Activated CD8-positive, alpha-beta memory T cell treated with anti-CD3 and anti-CD28 coated beads, Interleukin-2, amount 10 ng/mL, durations not matched to agents 7 days and 5 days (primary cell): ENCODE measurements at regions not wholly inside any gene's neighbourhood (a gene's known extent, or its start where the extent isn't known, plus 50 kb on each side); places are given as distances from the start of the nearest gene placed in this dataset.
"Not testable (repeated sequence)": the region's sequence is repeated elsewhere in the genome, so short reads cannot be mapped to it uniquely, and the experiment has no call there.

Experiments used
- ATAC-seq: fragments of 150-1000 bp; cut with Tn5 transposase; one replicate; pipeline ENCODE4 v1.10.0; 2021; ENCODE audit warnings: moderate library complexity
- CTCF ChIA-PET: fragments of 350-600 bp; sonication (Branson Sonifier 250); formaldehyde crosslinking; loops from one replicate; lab custom pipeline; 2021; ENCODE audit warnings: antibody characterized with exemption; lab: Charles Lee
- DNase-seq: peaks from one replicate; pipeline ENCODE4 v3.0.0-alpha.2; 2020
- H3K27ac Mint-ChIP-seq: one replicate; pipeline ENCODE4 v1.8.0; 2021; ENCODE audit warnings: mild to moderate bottlenecking, mixed read lengths
- H3K27me3 Mint-ChIP-seq: one replicate; pipeline ENCODE4 v1.8.0; 2021; ENCODE audit warnings: mixed read lengths
- H3K36me3 Mint-ChIP-seq: one replicate; pipeline ENCODE4 v1.8.0; 2021; ENCODE audit warnings: mild to moderate bottlenecking, mixed read lengths
- H3K4me1 Mint-ChIP-seq: one replicate; pipeline ENCODE4 v1.8.0; 2021; ENCODE audit warnings: mixed read lengths
- H3K4me3 Mint-ChIP-seq: one replicate; pipeline ENCODE4 v1.8.0; 2021; ENCODE audit warnings: mild to moderate bottlenecking, moderate library complexity, mixed read lengths
- H3K9me3 Mint-ChIP-seq: one replicate; pipeline ENCODE4 v1.8.0; 2022; ENCODE audit warnings: low read depth, mixed read lengths

- CTCF ChIA-PET = no interaction called here
- Mint-ChIP-seq H3K27ac (no peak overlapping the region), H3K27me3 (no peaks in the 10 kb centered on the region), H3K4me1 (no peaks in the 10 kb centered on the region), H3K4me3 (no peak overlapping the region), H3K9me3 (no peaks in the 10 kb centered on the region), H3K36me3 (no peaks in the 10 kb centered on the region)
- DNase-seq = no peak
- ATAC-seq = no peak
Measured at GRCh38 chrX:81348388-81348787, 146.5 kb downstream of the SH3BGRL start.

GRCh38 chrX:81354954-81355353 lies 153.1 kb downstream of the SH3BGRL start:
- CTCF ChIA-PET = no interaction called here
- ATAC-seq (no peak), DNase-seq (no peak)
- no peak overlapping the region for H3K27ac Mint-ChIP-seq
- H3K4me3 Mint-ChIP-seq = no peak overlapping the region
- peaks cover 2% of the 10 kb centered on the region for H3K9me3 Mint-ChIP-seq
- H3K4me1 Mint-ChIP-seq = no peaks in the 10 kb centered on the region
- no peaks in the 10 kb centered on the region for H3K27me3 Mint-ChIP-seq
- peaks cover 2% of the 10 kb centered on the region for H3K36me3 Mint-ChIP-seq

GRCh38 chrX:81355436-81355835 lies 153.5 kb downstream of the SH3BGRL start:
- Mint-ChIP-seq H3K27me3 (no peaks in the 10 kb centered on the region), H3K36me3 (peaks cover 2% of the 10 kb centered on the region), H3K27ac (no peak overlapping the region), H3K4me3 (no peak overlapping the region), H3K9me3 (peaks cover 2% of the 10 kb centered on the region), H3K4me1 (no peaks in the 10 kb centered on the region)
- ATAC-seq = no peak
- DNase-seq = no peak
- CTCF ChIA-PET = no interaction called here

- H3K4me1 Mint-ChIP-seq = no peaks in the 10 kb centered on the region
- no peaks in the 10 kb centered on the region for H3K27me3 Mint-ChIP-seq
- DNase-seq = no peak
- no peaks in the 10 kb centered on the region for H3K9me3 Mint-ChIP-seq
- CTCF ChIA-PET = no interaction called here
- H3K36me3 Mint-ChIP-seq = no peaks in the 10 kb centered on the region
- no peak for ATAC-seq
- H3K4me3 Mint-ChIP-seq = no peak overlapping the region
- no peak overlapping the region for H3K27ac Mint-ChIP-seq
Measured at GRCh38 chrX:81367291-81367690, 165.4 kb downstream of the SH3BGRL start.

GRCh38 chrX:81377329-81377728 lies 175.4 kb downstream of the SH3BGRL start:
- H3K36me3 Mint-ChIP-seq = no peaks in the 10 kb centered on the region
- CTCF ChIA-PET = interaction anchor here (1.1 to 1.2 kb wide), 2 partner anchors 9 to 567 kb away, joined by 3 read pairs; partner anchors contain the start of gene BRWD3
- no peak overlapping the region for H3K27ac Mint-ChIP-seq
- H3K4me1 Mint-ChIP-seq = no peaks in the 10 kb centered on the region
- ATAC-seq (no peak), DNase-seq (no peak)
- H3K9me3 Mint-ChIP-seq = no peaks in the 10 kb centered on the region
- peaks cover 10% of the 10 kb centered on the region for H3K27me3 Mint-ChIP-seq
- no peak overlapping the region for H3K4me3 Mint-ChIP-seq

GRCh38 chrX:81378560-81378959 lies 176.7 kb downstream of the SH3BGRL start:
- ATAC-seq = no peak
- CTCF ChIA-PET = no interaction called here
- DNase-seq = no peak
- Mint-ChIP-seq H3K27ac (no peak overlapping the region), H3K36me3 (no peaks in the 10 kb centered on the region), H3K4me1 (no peaks in the 10 kb centered on the region), H3K9me3 (no peaks in the 10 kb centered on the region), H3K27me3 (peaks cover 8% of the 10 kb centered on the region), H3K4me3 (no peak overlapping the region)

GRCh38 chrX:81390237-81390636 lies 188.3 kb downstream of the SH3BGRL start:
- ATAC-seq = no peak
- CTCF ChIA-PET = no interaction called here
- H3K36me3 Mint-ChIP-seq = no peaks in the 10 kb centered on the region
- no peak overlapping the region for H3K4me3 Mint-ChIP-seq
- H3K9me3 Mint-ChIP-seq = no peaks in the 10 kb centered on the region
- H3K4me1 Mint-ChIP-seq = peaks cover 2% of the 10 kb centered on the region
- H3K27me3 Mint-ChIP-seq = no peaks in the 10 kb centered on the region
- no peak for DNase-seq
- no peak overlapping the region for H3K27ac Mint-ChIP-seq

- H3K4me1 Mint-ChIP-seq = peaks cover 2% of the 10 kb centered on the region
- H3K9me3 Mint-ChIP-seq = no peaks in the 10 kb centered on the region
- no peaks in the 10 kb centered on the region for H3K36me3 Mint-ChIP-seq
- ATAC-seq = no peak
- no peak overlapping the region for H3K27ac Mint-ChIP-seq
- no peak for DNase-seq
- H3K27me3 Mint-ChIP-seq = no peaks in the 10 kb centered on the region
- no peak overlapping the region for H3K4me3 Mint-ChIP-seq
- CTCF ChIA-PET = no interaction called here
Measured at GRCh38 chrX:81392396-81392795, 190.5 kb downstream of the SH3BGRL start.

GRCh38 chrX:81405781-81406180 lies 203.9 kb downstream of the SH3BGRL start:
- CTCF ChIA-PET = no interaction called here
- H3K9me3 Mint-ChIP-seq = no peaks in the 10 kb centered on the region
- no peak for DNase-seq
- H3K4me1 Mint-ChIP-seq = no peaks in the 10 kb centered on the region
- no peak for ATAC-seq
- no peaks in the 10 kb centered on the region for H3K36me3 Mint-ChIP-seq
- no peak overlapping the region for H3K4me3 Mint-ChIP-seq
- no peaks in the 10 kb centered on the region for H3K27me3 Mint-ChIP-seq
- no peak overlapping the region for H3K27ac Mint-ChIP-seq

GRCh38 chrX:81411517-81411916 lies 209.6 kb downstream of the SH3BGRL start:
- H3K27ac Mint-ChIP-seq = no peak overlapping the region
- H3K9me3 Mint-ChIP-seq = no peaks in the 10 kb centered on the region
- no peaks in the 10 kb centered on the region for H3K36me3 Mint-ChIP-seq
- ATAC-seq = no peak
- no peak overlapping the region for H3K4me3 Mint-ChIP-seq
- no peaks in the 10 kb centered on the region for H3K4me1 Mint-ChIP-seq
- H3K27me3 Mint-ChIP-seq = no peaks in the 10 kb centered on the region
- DNase-seq = no peak
- CTCF ChIA-PET = no interaction called here

GRCh38 chrX:81412428-81412827 lies 210.5 kb downstream of the SH3BGRL start:
- no peak for ATAC-seq
- no peak overlapping the region for H3K4me3 Mint-ChIP-seq
- H3K9me3 Mint-ChIP-seq = no peaks in the 10 kb centered on the region
- no peaks in the 10 kb centered on the region for H3K36me3 Mint-ChIP-seq
- no peaks in the 10 kb centered on the region for H3K4me1 Mint-ChIP-seq
- H3K27ac Mint-ChIP-seq = no peak overlapping the region
- DNase-seq = no peak
- CTCF ChIA-PET = no interaction called here
- no peaks in the 10 kb centered on the region for H3K27me3 Mint-ChIP-seq

- H3K36me3 Mint-ChIP-seq, DNase-seq, H3K4me1 Mint-ChIP-seq, H3K4me3 Mint-ChIP-seq, H3K27me3 Mint-ChIP-seq, CTCF ChIA-PET, ATAC-seq, H3K27ac Mint-ChIP-seq, H3K9me3 Mint-ChIP-seq: not testable (repeated sequence)
Measured at GRCh38 chrX:81412857-81413256, 211.0 kb downstream of the SH3BGRL start.

GRCh38 chrX:81414630-81415029 lies 212.7 kb downstream of the SH3BGRL start:
- ATAC-seq (no peak), DNase-seq (no peak)
- Mint-ChIP-seq H3K4me3 (no peak overlapping the region), H3K27ac (no peak overlapping the region), H3K9me3 (no peaks in the 10 kb centered on the region), H3K4me1 (no peaks in the 10 kb centered on the region), H3K36me3 (no peaks in the 10 kb centered on the region), H3K27me3 (no peaks in the 10 kb centered on the region)
- CTCF ChIA-PET = no interaction called here
